NB4 (cell line): ENCODE measurements at regions not wholly inside any gene's neighbourhood (a gene's known extent, or its start where the extent isn't known, plus 50 kb on each side); places are given as distances from the start of the nearest gene placed in this dataset.

ENCODE experiments used
- DNase-seq: peaks from one replicate; pipeline ENCODE4 v3.0.0; 2010; ENCODE audit warnings: low read depth
- H3K4me3 ChIP-seq: one replicate; pipeline ENCODE4 v1.5.1; 2011; ENCODE audit warnings: mild to moderate bottlenecking, low read depth, low read length, moderate library complexity
- CTCF ChIP-seq: IDR thresholded peaks from one replicate; pipeline ENCODE4 v1.5.1; 2012; ENCODE audit warnings: low read depth, low read length
- MAX ChIP-seq: IDR thresholded peaks from 2 replicates; pipeline ENCODE4 v1.6.1; 2011; ENCODE audit warnings: low read depth, low read length
- MYC ChIP-seq: IDR thresholded peaks from 2 replicates; pipeline ENCODE4 v1.6.1; 2011; ENCODE audit warnings: low read depth, low read length
- POLR2A ChIP-seq: IDR thresholded peaks from 2 replicates; pipeline ENCODE4 v1.6.1; 2011; ENCODE audit warnings: mild to moderate bottlenecking; ENCODE audit not compliant: insufficient read length; ENCODE audit errors: extremely low read depth

- DNase-seq: no peak
- TF ChIP-seq CTCF (no peak), MAX (no peak), POLR2A (no peak), MYC (no peak)
Observed at GRCh38 chr11:32161293-32161692, 70.4 kb downstream of the RCN1 start.

GRCh38 chr11:32162351-32162750, 71.5 kb downstream of the RCN1 start:
- no peak overlapping the region for H3K4me3 ChIP-seq
- DNase-seq: no peak
- TF ChIP-seq POLR2A (no peak), MAX (no peak), CTCF (no peak), MYC (no peak)

More at GRCh38 chr11:32161293-32161692, 70.4 kb downstream of the RCN1 start:
- no peak overlapping the region for H3K4me3 ChIP-seq

- H3K4me3 ChIP-seq: no peak overlapping the region
- TF ChIP-seq MYC (no peak), CTCF (no peak), POLR2A (no peak), MAX (no peak)
- DNase-seq: no peak
Observed at GRCh38 chr11:32162906-32163305, 72.0 kb downstream of the RCN1 start.

GRCh38 chr11:32163557-32163956, 72.7 kb downstream of the RCN1 start:
- no peak for TF ChIP-seq CTCF
- no peak for TF ChIP-seq POLR2A
- TF ChIP-seq MAX: no peak
- no peak for TF ChIP-seq MYC
- no peak for DNase-seq
- H3K4me3 ChIP-seq: no peak overlapping the region

- TF ChIP-seq MAX (no peak), POLR2A (no peak), CTCF (no peak), MYC (no peak)
- H3K4me3 ChIP-seq: no peak overlapping the region
- no peak for DNase-seq
Observed at GRCh38 chr11:32164836-32165235, 74.0 kb downstream of the RCN1 start.

GRCh38 chr11:32168924-32169323, 78.0 kb downstream of the RCN1 start:
- TF ChIP-seq CTCF (no peak), POLR2A (no peak), MAX (no peak), MYC (no peak)
- DNase-seq: no peak
- no peak overlapping the region for H3K4me3 ChIP-seq
